PC-3 (cell line): ENCODE measurements at regions not wholly inside any gene's neighbourhood (a gene's known extent, or its start where the extent isn't known, plus 50 kb on each side); places are given as distances from the start of the nearest gene placed in this dataset.

Experiments used
- ATAC-seq: fragments of 200-7000 bp; cut with Tn5 transposase; 2 replicates; pipeline ENCODE4 v1.9.1; 2020; ENCODE audit warnings: mild to moderate bottlenecking, moderate library complexity
- BruUV-seq: library from RNA; stranded (reverse); fragments of 400-500 nt; replicated peaks from 2 replicates; lab custom pipeline; 2021; lab: Mats Ljungman, UMichigan
- CTCF ChIA-PET: fragments of 300-600 bp; sonication (Branson Sonifier 250); formaldehyde crosslinking; loops from one replicate; lab custom pipeline; 2022; ENCODE audit warnings: antibody characterized with exemption; lab: Charles Lee
- POLR2A ChIA-PET: fragments of 300-600 bp; sonication (Branson Sonifier 250); formaldehyde crosslinking; loops from one replicate; lab custom pipeline; 2022; ENCODE audit warnings: antibody characterized with exemption; ENCODE audit not compliant: unreplicated experiment; lab: Charles Lee
- DNase-seq: peaks from one replicate; pipeline ENCODE4 v3.0.0-alpha.2; 2015
- H2AFZ ChIP-seq: fragments of 300-600 bp; sonication (generic); 2 replicates; pipeline ENCODE4 v1.6.0; 2016; ENCODE audit warnings: antibody characterized with exemption, low read length
- H3F3A ChIP-seq: fragments of 300-600 bp; sonication (generic); one replicate; pipeline ENCODE4 v1.6.0; 2017; ENCODE audit warnings: antibody characterized with exemption, low read length, control low read depth, mild to moderate bottlenecking; ENCODE audit not compliant: unreplicated experiment
- H3K27ac ChIP-seq: fragments of 300-600 bp; sonication (generic); 2 replicates; pipeline ENCODE4 v1.5.1; 2016; ENCODE audit warnings: mild to moderate bottlenecking, low read length
- H3K27me3 ChIP-seq: fragments of 300-600 bp; sonication (generic); 2 replicates; pipeline ENCODE4 v1.6.1; 2016; ENCODE audit warnings: low read length, mixed read lengths
- H3K36me3 ChIP-seq: fragments of 300-600 bp; sonication (generic); 2 replicates; pipeline ENCODE4 v1.6.1; 2016; ENCODE audit warnings: low read depth, mixed run types, low read length, mixed read lengths
- H3K4me1 ChIP-seq: fragments of 300-600 bp; sonication (generic); 2 replicates; pipeline ENCODE4 v1.5.1; 2016; ENCODE audit warnings: low read length; ENCODE audit not compliant: insufficient read depth
- H3K4me2 ChIP-seq: fragments of 300-600 bp; sonication (generic); 2 replicates; pipeline ENCODE4 v1.6.0; 2016; ENCODE audit warnings: low read length
- H3K4me3 ChIP-seq: fragments of 300-600 bp; sonication (generic); 2 replicates; pipeline ENCODE4 v1.5.1; 2016; ENCODE audit warnings: mild to moderate bottlenecking, low read length, mixed read lengths
- H3K79me2 ChIP-seq: fragments of 300-600 bp; sonication (generic); 2 replicates; pipeline ENCODE4 v1.6.1; 2017; ENCODE audit warnings: low read length, mixed read lengths
- H3K9ac ChIP-seq: fragments of 300-600 bp; sonication (generic); 2 replicates; pipeline ENCODE4 v1.6.0; 2016; ENCODE audit warnings: mild to moderate bottlenecking, low read length
- H3K9me2 ChIP-seq: fragments of 300-600 bp; sonication (generic); replicated peaks from 2 replicates; pipeline ENCODE4 v1.6.1; 2016; ENCODE audit warnings: mixed run types, low read length, mixed read lengths
- H3K9me3 ChIP-seq: fragments of 300-600 bp; sonication (generic); 2 replicates; pipeline ENCODE4 v1.6.1; 2016; ENCODE audit warnings: low read length, mixed read lengths
- H4K20me1 ChIP-seq: fragments of 300-600 bp; sonication (generic); 2 replicates; pipeline ENCODE4 v1.6.1; 2016; ENCODE audit warnings: low read length, mixed read lengths
- EZH2 ChIP-seq: fragments of 300-600 bp; sonication (generic); IDR thresholded peaks from one replicate; pipeline ENCODE4 v1.6.1; 2017; ENCODE audit warnings: antibody characterized with exemption, mild to moderate bottlenecking, low read length; ENCODE audit not compliant: unreplicated experiment
- EZH2phosphoT487 ChIP-seq: fragments of 300-600 bp; sonication (generic); IDR thresholded peaks from 2 replicates; pipeline ENCODE4 v1.6.1; 2018; ENCODE audit warnings: mild to moderate bottlenecking, antibody characterized with exemption, low read length, borderline replicate concordance
- intact Hi-C: fragments of 100-400 bp; cut with micrococcal nuclease; formaldehyde crosslinking; loops from 2 replicates; pipeline ENCODE4 v1.9.0; 2023
- TF ChIP-seq, protein P1 (sequence below): fragments of 300-600 bp; sonication (generic); conservative IDR thresholded peaks from 2 replicates; pipeline ENCODE4 v1.5.1; 2017; ENCODE audit warnings: antibody characterized with exemption, low read depth, mild to moderate bottlenecking, low read length

DNA sequence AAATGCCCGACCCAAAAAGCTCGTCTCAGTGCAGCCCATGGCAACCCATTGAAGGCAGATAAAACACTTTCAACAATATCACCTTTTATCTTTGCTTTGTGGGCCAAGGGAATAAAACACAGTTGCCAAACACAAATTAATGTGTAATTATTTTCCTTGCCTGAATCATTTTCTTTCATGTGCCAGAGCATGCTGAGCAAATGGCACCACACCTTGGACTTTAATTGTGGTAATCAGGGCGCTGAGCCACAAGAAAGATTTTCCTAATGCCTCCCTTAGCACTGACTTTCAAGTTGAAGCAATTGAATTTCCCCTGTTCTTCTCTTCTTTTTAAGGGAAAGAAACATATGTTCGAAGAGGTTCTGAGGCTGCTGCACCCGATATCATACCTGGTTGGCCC, 297.1 kb upstream of the MSX2 start:
- DNase-seq (no peak), ATAC-seq (no peak)
- POLR2A ChIA-PET, result no interaction called here
- Histone ChIP-seq H3K27ac (no peak overlapping the region), H3K4me3 (no peak overlapping the region), H3K4me2 (no peak overlapping the region), H3K4me1 (no peaks in the 10 kb centered on the region), H4K20me1 (no peaks in the 10 kb centered on the region), H3K79me2 (no peaks in the 10 kb centered on the region), H3K9me2 (no peaks in the 10 kb centered on the region), H2AFZ (no peak overlapping the region), H3K9me3 (no peaks in the 10 kb centered on the region), H3K9ac (no peak overlapping the region), H3K36me3 (no peaks in the 10 kb centered on the region), H3F3A (no peaks in the 10 kb centered on the region), H3K27me3 (no peaks in the 10 kb centered on the region)
- CTCF ChIA-PET, result no interaction called here
- intact Hi-C loops, result no loop called here
- no TSS peak for BruUV-seq
- TF ChIP-seq, protein P1, sequence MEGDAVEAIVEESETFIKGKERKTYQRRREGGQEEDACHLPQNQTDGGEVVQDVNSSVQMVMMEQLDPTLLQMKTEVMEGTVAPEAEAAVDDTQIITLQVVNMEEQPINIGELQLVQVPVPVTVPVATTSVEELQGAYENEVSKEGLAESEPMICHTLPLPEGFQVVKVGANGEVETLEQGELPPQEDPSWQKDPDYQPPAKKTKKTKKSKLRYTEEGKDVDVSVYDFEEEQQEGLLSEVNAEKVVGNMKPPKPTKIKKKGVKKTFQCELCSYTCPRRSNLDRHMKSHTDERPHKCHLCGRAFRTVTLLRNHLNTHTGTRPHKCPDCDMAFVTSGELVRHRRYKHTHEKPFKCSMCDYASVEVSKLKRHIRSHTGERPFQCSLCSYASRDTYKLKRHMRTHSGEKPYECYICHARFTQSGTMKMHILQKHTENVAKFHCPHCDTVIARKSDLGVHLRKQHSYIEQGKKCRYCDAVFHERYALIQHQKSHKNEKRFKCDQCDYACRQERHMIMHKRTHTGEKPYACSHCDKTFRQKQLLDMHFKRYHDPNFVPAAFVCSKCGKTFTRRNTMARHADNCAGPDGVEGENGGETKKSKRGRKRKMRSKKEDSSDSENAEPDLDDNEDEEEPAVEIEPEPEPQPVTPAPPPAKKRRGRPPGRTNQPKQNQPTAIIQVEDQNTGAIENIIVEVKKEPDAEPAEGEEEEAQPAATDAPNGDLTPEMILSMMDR, result no peak
- no peak for TF ChIP-seq EZH2phosphoT487

DNA sequence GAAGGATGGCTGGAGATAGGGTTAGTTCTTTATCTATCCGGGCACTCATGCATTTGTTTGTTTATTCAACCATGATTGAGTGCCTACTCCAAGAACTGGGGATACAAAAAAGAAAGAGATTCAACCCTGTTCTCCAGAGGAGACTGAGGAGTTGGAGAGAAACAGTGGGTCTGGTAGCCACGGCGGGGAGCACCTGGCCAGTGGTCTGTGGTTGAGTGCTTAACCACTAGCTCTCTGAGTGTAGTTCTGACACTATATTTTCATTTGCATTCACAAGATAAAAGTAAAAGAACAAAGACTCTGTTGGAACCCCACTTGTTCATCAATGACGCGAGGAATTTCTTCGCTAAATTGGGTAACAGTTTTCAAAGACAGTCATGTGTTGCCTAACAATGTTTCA, 295.5 kb upstream of the MSX2 start:
- intact Hi-C loops, result no loop called here
- Histone ChIP-seq H3K9ac (no peak overlapping the region), H3K9me2 (no peaks in the 10 kb centered on the region), H3K4me2 (no peak overlapping the region), H3K36me3 (no peaks in the 10 kb centered on the region), H4K20me1 (no peaks in the 10 kb centered on the region), H3K27me3 (no peaks in the 10 kb centered on the region), H3K27ac (no peak overlapping the region), H3K4me3 (no peak overlapping the region), H3K4me1 (no peaks in the 10 kb centered on the region), H3F3A (no peaks in the 10 kb centered on the region), H2AFZ (no peak overlapping the region), H3K9me3 (no peaks in the 10 kb centered on the region), H3K79me2 (no peaks in the 10 kb centered on the region)
- ATAC-seq, result no peak
- POLR2A ChIA-PET, result no interaction called here
- no TSS peak for BruUV-seq
- no peak for DNase-seq
- TF ChIP-seq EZH2, result no peak
- no peak for TF ChIP-seq EZH2phosphoT487
- TF ChIP-seq, protein P1, result no peak
- CTCF ChIA-PET, result no interaction called here

DNA sequence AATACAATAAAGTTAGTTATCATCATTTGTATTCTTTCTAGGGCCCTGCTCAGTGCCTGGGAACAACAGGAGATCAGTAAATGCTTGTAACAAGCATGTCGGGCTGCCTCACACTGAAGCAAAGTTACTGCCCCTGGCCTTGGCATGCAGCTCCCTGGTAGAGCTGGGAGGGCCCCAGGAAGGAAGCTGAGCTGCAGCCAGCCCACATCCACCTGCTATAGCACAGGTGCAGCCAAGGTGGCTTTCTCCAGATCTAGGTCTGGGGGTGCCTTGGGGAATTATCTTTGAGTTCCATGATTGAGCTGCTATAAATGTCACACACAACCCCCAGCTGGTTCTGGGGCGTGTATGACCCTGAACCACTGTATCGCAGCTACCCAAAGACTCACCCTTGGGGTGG, 293.4 kb upstream of the MSX2 start:
- TF ChIP-seq EZH2, result no peak
- TF ChIP-seq, protein P1, result no peak
- TF ChIP-seq EZH2phosphoT487, result no peak
- BruUV-seq, result no TSS peak
- no peak for ATAC-seq
- Histone ChIP-seq H3K79me2 (no peaks in the 10 kb centered on the region), H3K4me2 (no peak overlapping the region), H3F3A (no peaks in the 10 kb centered on the region), H2AFZ (no peak overlapping the region), H3K9me2 (no peaks in the 10 kb centered on the region), H3K9me3 (no peaks in the 10 kb centered on the region), H3K4me1 (no peaks in the 10 kb centered on the region), H3K36me3 (no peaks in the 10 kb centered on the region), H4K20me1 (no peaks in the 10 kb centered on the region), H3K9ac (no peak overlapping the region), H3K27me3 (no peaks in the 10 kb centered on the region; the same call in 1 of the 2 replicates), H3K27ac (no peak overlapping the region), H3K4me3 (no peak overlapping the region)
- ChIA-PET POLR2A (no interaction called here), CTCF (no interaction called here)
- intact Hi-C loops, result no loop called here
- DNase-seq, result no peak
